ENCODE measurements at regions not wholly inside any gene's neighbourhood (a gene's known extent, or its start where the extent isn't known, plus 50 kb on each side); places are given as distances from the start of the nearest gene placed in this dataset.

DNA sequence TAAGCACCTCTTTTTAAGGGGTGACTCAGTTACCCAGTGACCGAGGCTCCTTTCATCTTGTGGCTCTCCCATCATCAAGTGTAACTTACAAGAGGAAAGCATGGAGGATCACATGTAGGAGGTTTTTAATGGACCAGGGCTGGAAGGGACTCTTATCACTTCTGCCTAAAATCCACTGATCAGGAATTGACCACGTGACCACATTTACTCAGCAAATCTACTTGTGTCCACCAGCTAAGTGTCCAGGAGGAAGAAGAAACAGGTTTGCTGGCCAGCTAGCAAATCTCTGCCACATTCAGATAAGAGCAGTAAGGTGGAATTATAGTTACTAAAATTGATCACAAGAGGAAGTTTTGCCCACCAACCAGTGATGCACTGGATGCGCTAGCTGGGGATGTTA is 486.0 kb downstream of the ENC1 start:
- TF ChIP-seq ZFP37 (tag by site-specific recombination; IDR thresholded peaks at IDR 0.05) (no peak), MZF1 (tag by site-specific recombination; IDR thresholded peaks at IDR 0.05; ENCODE audit: borderline replicate concordance) (no peak), ZNF660 (tag by site-specific recombination; IDR thresholded peaks at IDR 0.05) (no peak), ZNF701 (tag by site-specific recombination; IDR thresholded peaks at IDR 0.05) (no peak), IKZF3 (tag by site-specific recombination; IDR thresholded peaks at IDR 0.05) (no peak), ZNF707 (tag by site-specific recombination; IDR thresholded peaks at IDR 0.05) (no peak), ZFHX2 (tag by site-specific recombination; conservative IDR thresholded peaks at IDR 0.05) (no peak)
- TF ChIP-seq, protein P1, sequence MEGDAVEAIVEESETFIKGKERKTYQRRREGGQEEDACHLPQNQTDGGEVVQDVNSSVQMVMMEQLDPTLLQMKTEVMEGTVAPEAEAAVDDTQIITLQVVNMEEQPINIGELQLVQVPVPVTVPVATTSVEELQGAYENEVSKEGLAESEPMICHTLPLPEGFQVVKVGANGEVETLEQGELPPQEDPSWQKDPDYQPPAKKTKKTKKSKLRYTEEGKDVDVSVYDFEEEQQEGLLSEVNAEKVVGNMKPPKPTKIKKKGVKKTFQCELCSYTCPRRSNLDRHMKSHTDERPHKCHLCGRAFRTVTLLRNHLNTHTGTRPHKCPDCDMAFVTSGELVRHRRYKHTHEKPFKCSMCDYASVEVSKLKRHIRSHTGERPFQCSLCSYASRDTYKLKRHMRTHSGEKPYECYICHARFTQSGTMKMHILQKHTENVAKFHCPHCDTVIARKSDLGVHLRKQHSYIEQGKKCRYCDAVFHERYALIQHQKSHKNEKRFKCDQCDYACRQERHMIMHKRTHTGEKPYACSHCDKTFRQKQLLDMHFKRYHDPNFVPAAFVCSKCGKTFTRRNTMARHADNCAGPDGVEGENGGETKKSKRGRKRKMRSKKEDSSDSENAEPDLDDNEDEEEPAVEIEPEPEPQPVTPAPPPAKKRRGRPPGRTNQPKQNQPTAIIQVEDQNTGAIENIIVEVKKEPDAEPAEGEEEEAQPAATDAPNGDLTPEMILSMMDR (tag by site-specific recombination; IDR thresholded peaks at IDR 0.05) = no peak
- TF ChIP-seq, protein P2, sequence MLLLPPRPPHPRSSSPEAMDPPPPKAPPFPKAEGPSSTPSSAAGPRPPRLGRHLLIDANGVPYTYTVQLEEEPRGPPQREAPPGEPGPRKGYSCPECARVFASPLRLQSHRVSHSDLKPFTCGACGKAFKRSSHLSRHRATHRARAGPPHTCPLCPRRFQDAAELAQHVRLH (tag by site-specific recombination; IDR thresholded peaks at IDR 0.05) = no peak

All from HEK293 (cell line).